ENCODE measurements at regions not wholly inside any gene's neighbourhood (a gene's known extent, or its start where the extent isn't known, plus 50 kb on each side); places are given as distances from the start of the nearest gene placed in this dataset.

GRCh38 chr4:32192991-32193390 lies 1472.8 kb downstream of the PCDH7 start (continued):
- TF ChIP-seq ZBTB33 (IDR thresholded peaks at IDR 0.05; ENCODE audit: extremely low read depth, insufficient replicate concordance, low read length) (no peak), EZH2phosphoT487 (IDR thresholded peaks at IDR 0.05; ENCODE audit: borderline replicate concordance) (no peak), ATF3 (IDR thresholded peaks at IDR 0.05) (no peak), JUND (IDR thresholded peaks at IDR 0.05) (no peak), SRF (IDR thresholded peaks at IDR 0.05; ENCODE audit: low read depth) (no peak), ZNF274 (IDR thresholded peaks at IDR 0.05; ENCODE audit: low read depth, low read length) (no peak), SP1 (IDR thresholded peaks at IDR 0.05; ENCODE audit: low read depth) (no peak), ZFX (IDR thresholded peaks at IDR 0.05) (no peak), RAD21 (IDR thresholded peaks at IDR 0.05; ENCODE audit: low read depth) (no peak)

- CTCF ChIA-PET = no interaction called here
- H3K9ac ChIP-seq (ENCODE audit: low read length) = no peak overlapping the region
- BruUV-seq (replicated peaks) = no TSS peak
Observed at GRCh38 chr4:32196950-32197688, 1477.0 kb downstream of the PCDH7 start.

More at GRCh38 chr4:32196950-32197688, 1477.0 kb downstream of the PCDH7 start:
- no peak for DNase-seq (ENCODE audit: low read depth, low spot score)
- H4K20me1 ChIP-seq (ENCODE audit: insufficient read depth) = no peaks in the 10 kb centered on the region
- no peak overlapping the region for H2AFZ ChIP-seq (ENCODE audit: low read depth, low read length, poor library complexity, severe bottlenecking)
- no peaks in the 10 kb centered on the region for H3K27me3 ChIP-seq (ENCODE audit: insufficient read depth, low read length)
- H3K79me2 ChIP-seq (ENCODE audit: insufficient read depth, low read length) = no peaks in the 10 kb centered on the region
- H3K9me3 ChIP-seq (ENCODE audit: control insufficient read depth in 1 of 2, insufficient read depth in 1 of 2, low read depth in 1 of 2, low read length in 2 of 2) = no peaks in the 10 kb centered on the region
- H3K9me2 ChIP-seq (ENCODE audit: insufficient read depth) = no peaks in the 10 kb centered on the region
- no peak for TF ChIP-seq MAX (IDR thresholded peaks at IDR 0.05)
- no peak for TF ChIP-seq RAD21 (IDR thresholded peaks at IDR 0.05; ENCODE audit: low read depth)
- no peak for TF ChIP-seq EZH2phosphoT487 (IDR thresholded peaks at IDR 0.05; ENCODE audit: borderline replicate concordance)
- no peak for TF ChIP-seq EGR1 (IDR thresholded peaks at IDR 0.05; ENCODE audit: low read depth)
- TF ChIP-seq CBX3 (IDR thresholded peaks at IDR 0.05; ENCODE audit: low read depth) = no peak
- no peak for TF ChIP-seq SP1 (IDR thresholded peaks at IDR 0.05; ENCODE audit: low read depth)
- no peak for TF ChIP-seq REST (IDR thresholded peaks at IDR 0.05; ENCODE audit: low read depth)
- no peak for TF ChIP-seq ELF1 (IDR thresholded peaks at IDR 0.05; ENCODE audit: borderline replicate concordance, low read depth)
- no peak for TF ChIP-seq ZNF274 (IDR thresholded peaks at IDR 0.05; ENCODE audit: low read depth, low read length)
- no peak for TF ChIP-seq CEBPB (IDR thresholded peaks at IDR 0.05; ENCODE audit: low read depth)
- TF ChIP-seq CTCF (IDR thresholded peaks at IDR 0.05 in 2 of 3, conservative IDR thresholded peaks at IDR 0.05 in 1 of 3; ENCODE audit: borderline replicate concordance in 1 of 3, insufficient read depth in 1 of 3, low read depth in 2 of 3, low read length in 2 of 3) = no peak
- TF ChIP-seq TCF7L2 (IDR thresholded peaks at IDR 0.05; ENCODE audit: borderline replicate concordance, extremely low read depth, insufficient read depth, insufficient read length) = no peak
- no peak for TF ChIP-seq JUND (IDR thresholded peaks at IDR 0.05)
- H3K4me2 ChIP-seq (ENCODE audit: low read length) = no peak overlapping the region
- H3K4me3 ChIP-seq (replicated peaks in 1 of 2; ENCODE audit: low read depth in 1 of 2, low read length in 2 of 2) = no peak overlapping the region
- H3K4me1 ChIP-seq (ENCODE audit: control insufficient read depth in 1 of 2, insufficient read depth in 2 of 2, low read length in 2 of 2) = no peaks in the 10 kb centered on the region
- ATAC-seq = no peak
- RAD21 ChIA-PET (ENCODE audit: low non-redundant PET in 1 of 2, low total read pairs in 2 of 2, uncharacterized antibody in 2 of 2, unreplicated experiment in 2 of 2) = no interaction called here
- H3K36me3 ChIP-seq (ENCODE audit: control insufficient read depth in 1 of 2, insufficient read depth in 2 of 2, low read length in 2 of 2) = no peaks in the 10 kb centered on the region
- intact Hi-C loops (cut with micrococcal nuclease) = no loop called here
- POLR2A ChIA-PET = no interaction called here
- H3K27ac ChIP-seq (ENCODE audit: low read depth, low read length) = no peak overlapping the region

Measured in HCT116 (cell line).